Spinal cord (tissue), 9 donors: ENCODE measurements at regions not wholly inside any gene's neighbourhood (a gene's known extent, or its start where the extent isn't known, plus 50 kb on each side); places are given as distances from the start of the nearest gene placed in this dataset.
"Not testable (repeated sequence)": the region's sequence is repeated elsewhere in the genome, so short reads cannot be mapped to it uniquely, and the experiment has no call there.

Experiments used
- DNase-seq, 6 donors: peaks; one replicate each; pipeline versions ENCODE4 v3.0.0 to v3.0.0-alpha.2; 2013 to 2015; ENCODE audit warnings: low spot score in 6 of 6, low read depth in 4 of 6
- H3K27ac ChIP-seq: one replicate; pipeline ENCODE4 v1.5.1; 2013; ENCODE audit warnings: low read depth, low read length, control low read depth
- H3K27me3 ChIP-seq: one replicate; pipeline ENCODE4 v1.6.1; 2013; ENCODE audit warnings: low read length; ENCODE audit not compliant: control insufficient read depth, insufficient read depth
- H3K36me3 ChIP-seq: one replicate; pipeline ENCODE4 v1.6.1; 2013; ENCODE audit warnings: low read length; ENCODE audit not compliant: control insufficient read depth, insufficient read depth
- H3K4me1 ChIP-seq: one replicate; pipeline ENCODE4 v1.6.1; 2013; ENCODE audit warnings: low read length; ENCODE audit not compliant: control insufficient read depth, insufficient read depth
- H3K4me3 ChIP-seq: one replicate; pipeline ENCODE4 v1.5.1; 2013; ENCODE audit warnings: low read depth, low read length, control low read depth
- H3K9me3 ChIP-seq: one replicate; pipeline ENCODE4 v1.6.1; 2013; ENCODE audit warnings: low read length; ENCODE audit not compliant: control insufficient read depth, insufficient read depth
- WGBS: methylation state at CpG from one replicate; pipeline ENCODE4 v1.1.5; 2013; ENCODE audit warnings: missing lambda C conversion rate; ENCODE audit not compliant: insufficient coverage; 5-methylcytosine and 5-hydroxymethylcytosine counted together
- donor health status: healthy.

GRCh38 chr7:83716923-83717322 lies 68.0 kb upstream of the SEMA3E start:
- not testable (repeated sequence) for H3K36me3 ChIP-seq, H3K4me1 ChIP-seq, H3K27ac ChIP-seq, H3K27me3 ChIP-seq, H3K4me3 ChIP-seq, H3K9me3 ChIP-seq, DNase-seq
- 87% methylated on average over 6 of the region's 6 CpGs for WGBS

GRCh38 chr7:83708531-83708930 lies 59.6 kb upstream of the SEMA3E start:
- no peaks in the 10 kb centered on the region for H3K27me3 ChIP-seq
- no peak overlapping the region for H3K27ac ChIP-seq
- no peaks in the 10 kb centered on the region for H3K4me1 ChIP-seq
- peaks cover 2% of the 10 kb centered on the region for H3K9me3 ChIP-seq
- no peak for DNase-seq
- no peak overlapping the region for H3K4me3 ChIP-seq
- no peaks in the 10 kb centered on the region for H3K36me3 ChIP-seq
- WGBS, result no CpG with 5 or more reads among the region's 3 CpGs

GRCh38 chr7:83704564-83704963 lies 55.6 kb upstream of the SEMA3E start:
- Histone ChIP-seq H3K9me3 (no peaks in the 10 kb centered on the region), H3K4me1 (no peaks in the 10 kb centered on the region), H3K36me3 (no peaks in the 10 kb centered on the region), H3K27me3 (no peaks in the 10 kb centered on the region), H3K27ac (no peak overlapping the region), H3K4me3 (no peak overlapping the region)
- no peak for DNase-seq
- 83% methylated on average over 1 of the region's 3 CpGs for WGBS

GRCh38 chr7:83702446-83702845 lies 53.5 kb upstream of the SEMA3E start:
- no peak for DNase-seq
- Histone ChIP-seq H3K27ac (no peak overlapping the region), H3K36me3 (no peaks in the 10 kb centered on the region), H3K9me3 (no peaks in the 10 kb centered on the region), H3K27me3 (no peaks in the 10 kb centered on the region), H3K4me1 (no peaks in the 10 kb centered on the region), H3K4me3 (no peak overlapping the region)
- no CpG with 5 or more reads among the region's 1 CpG for WGBS

GRCh38 chr7:83701736-83702135 lies 52.8 kb upstream of the SEMA3E start:
- H3K36me3 ChIP-seq, result no peaks in the 10 kb centered on the region
- H3K27me3 ChIP-seq, result no peaks in the 10 kb centered on the region
- no peak for DNase-seq
- no peaks in the 10 kb centered on the region for H3K9me3 ChIP-seq
- H3K27ac ChIP-seq, result no peak overlapping the region
- no peak overlapping the region for H3K4me3 ChIP-seq
- H3K4me1 ChIP-seq, result no peaks in the 10 kb centered on the region
